Body of pancreas (tissue), 4 donors: ENCODE measurements at regions not wholly inside any gene's neighbourhood (a gene's known extent, or its start where the extent isn't known, plus 50 kb on each side); places are given as distances from the start of the nearest gene placed in this dataset.

Experiments used
- ATAC-seq: fragments of 150-250 bp; one replicate; pipeline ENCODE4 v1.9.1; 2016
- DNase-seq, 4 donors: peaks; one replicate each; pipeline ENCODE4 v3.0.0-alpha.2; 2019
- H3K27ac ChIP-seq, 4 donors: fragments of 200-600 bp; sonication (generic); 1 replicate in 3 of 4; 2 replicates in 1 of 4; pipeline versions ENCODE4 v1.5.1 to v1.6.1; 2016 to 2019; ENCODE audit warnings: mild to moderate bottlenecking in 1 of 4, mixed read lengths in 1 of 4, moderate library complexity in 1 of 4
- H3K27me3 ChIP-seq, 2 donors: fragments of 200-600 bp; sonication (generic); one replicate each; pipeline ENCODE4 v1.6.0; 2016; ENCODE audit warnings: mild to moderate bottlenecking in 1 of 2
- H3K36me3 ChIP-seq, 2 donors: fragments of 200-600 bp; sonication (generic); replicated peaks in 1 of 2; 2 replicates each; pipeline ENCODE4 v1.5.1; 2016; ENCODE audit warnings: low read depth in 2 of 2; ENCODE audit not compliant: insufficient read depth in 1 of 2
- H3K4me1 ChIP-seq: fragments of 200-600 bp; sonication (generic); one replicate; pipeline ENCODE4 v1.6.0; 2016
- H3K4me3 ChIP-seq, 2 donors: fragments of 200-600 bp; sonication (generic); 1 replicate in 1 of 2; 2 replicates in 1 of 2; pipeline ENCODE4 v1.5.1; 2016 to 2019
- H3K9me3 ChIP-seq, 3 donors: fragments of 200-600 bp; sonication (generic); 1 replicate in 2 of 3; 2 replicates in 1 of 3; pipeline ENCODE4 v1.5.1; 2016
- CTCF ChIP-seq, 7 experiments: fragments of 450-650 bp in 4 of 7; fragments of 200-600 bp in 3 of 7; sonication (generic) in 3 of 7; IDR thresholded peaks; one replicate each; pipeline ENCODE4 v1.5.1; 2016 to 2019; ENCODE audit warnings: antibody characterized with exemption in 7 of 7
- POLR2A ChIP-seq, 3 donors: fragments of 450-650 bp; IDR thresholded peaks; one replicate each; pipeline ENCODE4 v1.6.1; 2016; ENCODE audit warnings: antibody characterized with exemption in 3 of 3, mild to moderate bottlenecking in 2 of 3
- WGBS, 2 donors: methylation state at CpG; one replicate each; pipeline ENCODE4 v1.1.5; 2017; 5-methylcytosine and 5-hydroxymethylcytosine counted together
- intact Hi-C: fragments of 100-400 bp; cut with DNase I; formaldehyde crosslinking; loops from one replicate; pipeline ENCODE4 v1.15.1; 2023

- ATAC-seq, result no peak
- Histone ChIP-seq H3K27ac (no peak overlapping the region), H3K9me3 (no peaks in the 10 kb centered on the region), H3K4me1 (no peaks in the 10 kb centered on the region), H3K4me3 (no peak overlapping the region), H3K27me3 (no peaks in the 10 kb centered on the region), H3K36me3 (no peaks in the 10 kb centered on the region)
- 87 to 90% methylated on average over 5 of the region's 5 CpGs for WGBS, 2 donors
- DNase-seq, result no peak
- no peak for TF ChIP-seq CTCF (IDR thresholded peaks at IDR 0.05)
- no peak for TF ChIP-seq POLR2A (IDR thresholded peaks at IDR 0.05)
- intact Hi-C loops, result no loop called here
These were observed 66.4 kb downstream of the OSR1 start for GRCh38 chr2:19292007-19292406.

GRCh38 chr2:19288291-19288690, 70.1 kb downstream of the OSR1 start:
- Histone ChIP-seq H3K4me1 (no peaks in the 10 kb centered on the region), H3K4me3 (no peak overlapping the region), H3K27me3 (no peaks in the 10 kb centered on the region), H3K36me3 (no peaks in the 10 kb centered on the region), H3K9me3 (no peaks in the 10 kb centered on the region), H3K27ac (peak overlapping the region in 1 of 4 donors; percentile 48)
- intact Hi-C loops, result no loop called here
- TF ChIP-seq CTCF (IDR thresholded peaks at IDR 0.05), result no peak
- TF ChIP-seq POLR2A (IDR thresholded peaks at IDR 0.05), result no peak
- ATAC-seq, result no peak
- DNase-seq, result no peak
- WGBS, 2 donors, result 43 to 53% methylated on average over 2 of the region's 2 CpGs

DNA sequence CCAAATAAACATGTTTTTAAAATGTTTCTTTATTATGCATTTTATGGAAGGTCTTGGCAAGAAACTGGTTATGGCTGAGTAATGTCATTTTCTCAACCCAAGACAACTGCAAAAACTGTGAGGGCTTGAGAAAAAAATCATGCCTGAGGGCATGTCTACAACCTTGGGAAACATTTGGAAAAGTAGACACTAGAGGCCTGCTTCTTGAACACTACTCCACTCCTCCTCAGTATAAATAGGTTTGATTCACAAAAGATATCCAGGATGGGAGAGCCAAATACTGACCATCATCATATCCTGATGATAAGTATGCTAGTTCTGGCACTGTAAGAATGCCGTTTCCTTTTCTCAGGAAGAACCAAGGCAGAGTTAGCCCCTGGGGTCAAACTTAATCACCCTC, 71.1 kb downstream of the OSR1 start:
- Histone ChIP-seq H3K36me3 (no peaks in the 10 kb centered on the region), H3K9me3 (no peaks in the 10 kb centered on the region), H3K27ac (no peak overlapping the region), H3K4me1 (no peaks in the 10 kb centered on the region), H3K27me3 (no peaks in the 10 kb centered on the region), H3K4me3 (no peak overlapping the region)
- TF ChIP-seq CTCF (IDR thresholded peaks at IDR 0.05) (no peak), POLR2A (IDR thresholded peaks at IDR 0.05) (no peak)
- ATAC-seq (no peak), DNase-seq (no peak)
- intact Hi-C loops, result no loop called here
- 89% methylated on average over 1 of the region's 1 CpG for WGBS, 2 donors

GRCh38 chr2:19282305-19282704, 76.1 kb downstream of the OSR1 start:
- Histone ChIP-seq H3K4me3 (no peak overlapping the region), H3K27ac (no peak overlapping the region), H3K36me3 (no peaks in the 10 kb centered on the region), H3K27me3 (no peaks in the 10 kb centered on the region), H3K4me1 (no peaks in the 10 kb centered on the region), H3K9me3 (no peaks in the 10 kb centered on the region)
- WGBS, 2 donors, result 82 to 89% methylated on average over 4 of the region's 4 CpGs
- TF ChIP-seq CTCF (IDR thresholded peaks at IDR 0.05) (no peak), POLR2A (IDR thresholded peaks at IDR 0.05) (no peak)
- DNase-seq (no peak), ATAC-seq (no peak)
- intact Hi-C loops, result no loop called here

DNA sequence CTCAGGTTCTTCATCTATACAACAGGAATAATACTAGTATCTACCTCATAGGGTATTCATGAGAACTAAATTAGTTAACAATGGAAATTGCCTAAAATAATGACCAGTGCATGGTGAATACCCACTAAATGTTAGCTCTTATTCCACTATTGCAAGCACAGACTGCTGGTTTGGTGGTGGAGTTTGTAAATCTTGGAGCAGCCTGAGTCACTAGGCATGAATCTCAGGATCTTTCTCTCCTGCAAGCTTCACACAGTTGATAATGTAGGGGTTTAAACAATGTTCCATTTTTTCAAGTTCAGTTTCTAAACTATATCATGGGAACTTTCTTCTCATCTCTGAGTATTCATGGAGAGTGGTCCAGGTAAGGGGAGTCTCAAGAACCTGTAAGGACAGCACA, 84.0 kb downstream of the OSR1 start:
- intact Hi-C loops, result no loop called here
- no peak for DNase-seq
- Histone ChIP-seq H3K4me1 (no peaks in the 10 kb centered on the region), H3K4me3 (no peak overlapping the region), H3K36me3 (no peaks in the 10 kb centered on the region), H3K27me3 (no peaks in the 10 kb centered on the region), H3K9me3 (no peaks in the 10 kb centered on the region), H3K27ac (no peak overlapping the region)
- no peak for ATAC-seq
- TF ChIP-seq CTCF (IDR thresholded peaks at IDR 0.05), result no peak
- TF ChIP-seq POLR2A (IDR thresholded peaks at IDR 0.05), result no peak
